NT2/D1 (cell line): ENCODE measurements at regions not wholly inside any gene's neighbourhood (a gene's known extent, or its start where the extent isn't known, plus 50 kb on each side); places are given as distances from the start of the nearest gene placed in this dataset.

Experiments used
- YY1 ChIP-seq: IDR thresholded peaks from 2 replicates; pipeline ENCODE4 v1.6.1; 2011; ENCODE audit not compliant: insufficient read length, insufficient read depth
- ZNF274 ChIP-seq: IDR thresholded peaks from 2 replicates; pipeline ENCODE4 v1.6.1; 2011; ENCODE audit warnings: mild to moderate bottlenecking, low read depth, low read length

- TF ChIP-seq YY1, result no peak
- no peak for TF ChIP-seq ZNF274
These were observed 210.7 kb upstream of the TLL1 start for GRCh38 chr4:165662341-165662740.
